Renal cortex interstitium (tissue), 11 donors: ENCODE measurements at regions not wholly inside any gene's neighbourhood (a gene's known extent, or its start where the extent isn't known, plus 50 kb on each side); places are given as distances from the start of the nearest gene placed in this dataset.

Experiments
- DNase-seq, 11 donors: peaks; one replicate each; pipeline ENCODE4 v3.0.0-alpha.2; 2013; ENCODE audit warnings: low read depth in 9 of 11, low spot score in 4 of 11; ENCODE audit errors: extremely low read depth in 1 of 11

DNA sequence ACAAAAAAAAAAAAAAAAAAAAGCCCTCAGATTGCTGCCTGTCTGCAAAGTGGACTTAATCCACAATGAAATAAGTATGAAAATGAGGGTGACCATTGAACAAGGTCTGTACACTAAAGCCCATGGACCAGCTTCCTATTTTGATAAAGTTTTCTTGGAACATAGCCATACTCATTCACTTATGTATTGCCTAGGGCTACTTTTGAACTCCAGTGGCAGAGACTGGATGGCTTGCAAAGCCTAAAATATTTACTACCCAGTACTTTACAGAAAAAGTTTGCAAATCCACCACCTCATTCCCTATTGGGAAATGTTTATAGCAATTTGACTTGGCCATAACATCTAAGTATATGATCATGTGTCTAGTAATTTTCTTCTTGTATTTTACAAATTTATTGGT lies 481.7 kb downstream of the NAF1 start:
- DNase-seq = no peak

GRCh38 chr4:162684371-162684700 lies 482.4 kb downstream of the NAF1 start:
- DNase-seq = no peak

DNA sequence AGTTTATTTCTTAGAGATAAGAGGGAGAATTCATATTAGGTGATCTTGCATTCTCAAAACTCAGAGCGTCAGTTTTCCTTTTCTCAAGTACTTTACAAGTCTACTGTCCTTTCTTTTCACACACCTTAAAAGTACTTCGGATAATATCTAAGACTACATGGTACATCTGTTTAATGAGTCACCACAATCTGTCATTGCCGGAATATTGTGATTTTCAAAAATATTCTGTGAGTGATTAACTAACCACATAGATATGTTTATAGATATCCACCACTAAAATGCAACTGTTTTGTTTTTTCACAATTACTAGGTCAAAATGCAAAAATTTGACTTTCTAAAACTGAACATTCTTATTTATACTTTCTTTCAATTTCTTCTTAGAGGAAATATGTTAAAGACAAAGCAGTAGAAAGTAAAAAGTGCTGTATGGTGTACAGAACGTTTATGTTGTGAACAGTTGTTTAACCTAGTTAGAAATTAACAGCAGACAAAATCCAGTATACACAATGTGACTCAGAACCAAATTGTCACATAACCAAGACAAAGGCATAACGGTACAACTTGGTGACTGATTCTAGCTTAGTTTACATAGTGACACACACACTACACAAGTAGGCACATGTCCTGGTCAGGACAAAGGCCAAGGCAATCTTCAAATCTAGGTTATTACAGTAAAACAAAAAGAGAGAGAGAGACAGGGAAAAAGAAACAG lies 482.9 kb downstream of the NAF1 start:
- DNase-seq = peak in 1 of 11 donors; percentile 2

GRCh38 chr4:162682651-162683050 lies 484.0 kb downstream of the NAF1 start:
- no peak for DNase-seq

- DNase-seq = no peak
Measured at GRCh38 chr4:162681212-162681611, 485.5 kb downstream of the NAF1 start.

DNA sequence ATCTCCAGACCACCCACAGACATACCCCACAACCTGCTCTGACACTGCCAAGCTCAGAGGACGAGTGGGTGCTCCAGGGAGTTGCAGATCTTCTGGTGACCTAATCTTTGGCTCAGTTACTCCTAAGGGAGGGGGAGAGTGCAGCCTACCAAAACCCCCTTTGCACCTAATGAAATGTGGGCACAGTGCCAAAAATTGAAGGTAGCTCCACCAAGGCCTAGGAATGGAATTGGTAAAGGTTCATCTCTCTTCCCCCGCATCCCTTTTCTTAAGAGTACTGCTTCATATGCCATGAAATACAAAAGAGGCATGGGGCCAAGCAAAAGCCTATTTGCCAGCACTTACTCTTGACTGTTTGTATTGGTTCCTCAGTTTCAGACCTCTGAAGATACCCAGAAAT lies 491.0 kb downstream of the NAF1 start:
- DNase-seq = no peak

- DNase-seq = no peak
Measured at GRCh38 chr4:162661913-162662312, 498.1 kb upstream of the FSTL5 start.

GRCh38 chr4:162659716-162660115 lies 495.9 kb upstream of the FSTL5 start:
- no peak for DNase-seq

DNA sequence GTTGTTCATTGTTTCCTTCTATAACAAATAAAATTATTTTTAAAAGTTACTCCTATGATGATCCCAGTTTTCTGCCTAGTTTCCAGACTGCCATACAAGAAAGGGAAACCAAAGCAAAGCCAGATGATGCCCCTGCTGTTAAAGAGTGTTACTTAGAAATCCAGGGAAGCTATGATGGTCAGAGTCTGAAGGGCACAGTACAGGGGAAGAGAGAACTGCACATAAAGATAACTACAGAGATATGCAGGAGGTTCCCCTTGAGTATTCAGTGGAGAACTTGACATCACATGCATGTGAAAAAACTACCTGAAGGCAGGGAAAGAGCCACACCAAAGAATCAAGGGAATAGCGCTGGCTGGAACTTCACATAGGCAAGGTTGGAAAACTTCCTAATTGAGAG lies 494.2 kb upstream of the FSTL5 start:
- no peak for DNase-seq

- DNase-seq = no peak
Measured at GRCh38 chr4:162650166-162650565, 486.4 kb upstream of the FSTL5 start.

GRCh38 chr4:162645381-162645780 lies 481.6 kb upstream of the FSTL5 start:
- peak in 3 of 11 donors; percentile 2 for DNase-seq

DNA sequence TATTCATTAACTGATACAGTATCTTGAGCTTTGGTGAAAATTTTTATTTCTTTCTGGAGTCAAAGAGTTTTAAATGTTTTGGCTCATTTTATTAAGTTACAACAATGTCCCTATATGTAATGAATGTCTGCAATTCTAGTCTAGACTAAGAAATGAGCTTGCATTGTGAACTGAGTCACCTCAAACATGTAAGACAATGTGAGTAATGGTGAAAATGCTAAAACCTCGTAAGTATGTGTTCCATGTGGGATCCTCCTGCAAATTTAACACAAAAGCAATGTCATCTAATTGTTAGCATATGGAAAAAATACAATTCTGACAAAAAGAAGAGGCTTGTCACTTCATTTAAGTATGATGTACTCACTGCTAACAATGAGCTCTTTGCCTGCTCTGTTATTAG lies 480.5 kb upstream of the FSTL5 start:
- no peak for DNase-seq

GRCh38 chr4:162640152-162640551 lies 476.4 kb upstream of the FSTL5 start:
- no peak for DNase-seq

- no peak for DNase-seq
Measured at GRCh38 chr4:162634390-162634789, 470.6 kb upstream of the FSTL5 start.

GRCh38 chr4:162622664-162623063 lies 458.9 kb upstream of the FSTL5 start:
- no peak for DNase-seq

- no peak for DNase-seq
Measured at GRCh38 chr4:162610116-162610515, 446.3 kb upstream of the FSTL5 start.

DNA sequence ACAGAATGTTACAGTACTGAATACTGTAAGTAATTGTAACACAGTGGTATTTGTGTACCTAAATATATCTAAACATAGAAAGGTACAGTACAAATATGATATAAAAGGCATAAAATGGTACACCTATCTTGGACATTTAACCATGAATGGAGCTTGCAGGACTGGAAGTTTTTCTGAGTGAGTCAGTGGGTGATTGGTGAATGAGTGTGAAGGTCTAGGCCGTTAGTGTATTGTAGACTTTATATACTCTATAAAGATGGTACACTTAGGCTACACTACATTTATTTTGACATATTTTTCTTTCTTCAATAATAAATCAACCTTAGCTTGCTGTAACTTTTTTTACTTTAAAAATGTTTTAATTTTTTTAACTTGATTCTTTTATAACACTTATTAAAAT lies 422.5 kb upstream of the FSTL5 start:
- no peak for DNase-seq

- no peak for DNase-seq
Measured at GRCh38 chr4:162582180-162582579, 418.4 kb upstream of the FSTL5 start.

DNA sequence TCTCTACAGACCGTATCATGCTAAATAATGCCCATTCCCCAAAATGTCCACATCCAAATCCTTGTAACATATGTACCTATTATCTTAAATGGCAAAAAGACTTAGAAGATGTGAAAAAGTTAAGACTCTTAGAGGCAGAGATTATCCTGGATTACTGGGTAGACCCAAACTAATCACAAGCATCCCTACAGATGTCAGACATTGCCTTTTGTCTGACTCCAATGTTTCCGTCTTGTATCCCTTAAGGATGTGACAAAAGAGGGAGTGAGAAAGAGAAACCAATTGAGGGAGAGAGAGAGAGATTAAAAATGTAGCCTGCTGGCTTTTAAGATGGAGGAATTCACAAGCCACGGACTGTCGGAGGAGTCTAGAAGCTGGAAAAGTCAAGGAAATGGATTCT lies 401.9 kb upstream of the FSTL5 start:
- no peak for DNase-seq

DNA sequence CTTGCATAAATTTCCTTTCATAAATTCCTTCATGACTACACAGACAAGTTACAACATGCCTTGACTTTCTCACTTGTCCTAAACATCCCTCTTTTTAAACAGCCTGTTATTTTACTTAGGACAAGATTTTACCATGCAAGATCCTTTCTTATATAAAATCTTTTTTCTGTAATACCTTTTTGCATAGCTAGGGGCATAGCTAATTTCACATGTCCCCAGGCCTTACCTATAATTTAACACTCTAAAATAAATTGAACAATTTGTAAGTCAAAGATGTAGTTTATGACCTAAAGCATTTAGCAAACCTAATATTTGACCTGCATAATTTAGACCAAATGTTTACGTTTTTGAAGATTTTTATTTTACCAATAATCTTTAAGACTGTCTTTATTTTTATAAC lies 396.3 kb upstream of the FSTL5 start:
- no peak for DNase-seq

DNA sequence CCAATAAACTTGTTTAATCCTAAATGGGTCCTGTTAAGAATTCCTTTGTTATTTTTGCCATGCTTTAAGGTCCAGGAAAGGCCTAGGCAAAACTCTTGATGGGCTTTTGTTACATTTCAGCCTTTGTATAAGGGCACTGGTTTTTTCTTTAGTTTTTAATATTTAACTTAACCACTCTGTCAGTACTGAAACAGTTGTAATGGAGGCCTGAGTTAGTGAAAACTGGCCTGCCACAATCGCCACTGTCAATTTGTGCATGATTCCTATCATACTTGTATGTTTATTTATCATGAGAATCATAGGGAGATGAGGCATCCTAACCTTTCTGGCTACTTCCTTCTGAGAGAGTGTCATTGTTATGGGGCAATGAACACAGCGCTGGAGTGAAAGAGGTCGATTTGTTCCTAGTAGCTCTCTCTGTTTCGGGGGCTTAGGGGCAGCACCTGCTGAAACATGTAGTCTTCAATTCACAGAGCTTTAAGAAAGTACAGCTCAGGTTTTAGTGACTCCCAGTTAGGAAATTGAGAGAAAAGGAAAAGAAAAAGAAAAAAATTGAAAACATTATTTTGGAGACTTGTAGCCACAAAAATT lies 393.8 kb upstream of the FSTL5 start:
- DNase-seq = no peak
